MCF 10A (cell line): ENCODE measurements at regions not wholly inside any gene's neighbourhood (a gene's known extent, or its start where the extent isn't known, plus 50 kb on each side); places are given as distances from the start of the nearest gene placed in this dataset.

Experiments
- BruUV-seq: library from RNA; stranded (reverse); fragments of 400-500 nt; replicated peaks from 2 replicates; lab custom pipeline; 2021; lab: Mats Ljungman, UMichigan
- CTCF ChIA-PET: fragments of 300-600 bp; sonication (Branson Sonifier 250); formaldehyde crosslinking; extraction: SDS; loops from one replicate; lab custom pipeline; 2021; ENCODE audit warnings: antibody characterized with exemption, inconsistent platforms; lab: Yijun Ruan, JAX
- POLR2A ChIA-PET: fragments of 300-600, 350-650 bp; sonication (Branson Sonifier 250); formaldehyde crosslinking; extraction: SDS; loops from one replicate; lab custom pipeline; 2020; ENCODE audit warnings: antibody characterized with exemption, inconsistent platforms; lab: Yijun Ruan, JAX
- DNase-seq: peaks from one replicate; pipeline ENCODE4 v3.0.0-alpha.2; 2018; ENCODE audit not compliant: unreplicated experiment
- H3K27ac Mint-ChIP-seq: one replicate; pipeline ENCODE4 v1.8.0; 2022; ENCODE audit warnings: mild to moderate bottlenecking, low read depth, mixed read lengths; ENCODE audit not compliant: unreplicated experiment
- H3K27me3 Mint-ChIP-seq: one replicate; pipeline ENCODE4 v1.8.0; 2022; ENCODE audit warnings: mixed read lengths; ENCODE audit not compliant: insufficient read depth, unreplicated experiment
- H3K36me3 Mint-ChIP-seq: one replicate; pipeline ENCODE4 v1.8.0; 2022; ENCODE audit warnings: mild to moderate bottlenecking, moderate library complexity, mixed read lengths; ENCODE audit not compliant: insufficient read depth, unreplicated experiment
- H3K4me1 Mint-ChIP-seq: one replicate; pipeline ENCODE4 v1.8.0; 2022; ENCODE audit warnings: mixed read lengths; ENCODE audit not compliant: insufficient read depth, unreplicated experiment
- H3K4me3 Mint-ChIP-seq: one replicate; pipeline ENCODE4 v1.8.0; 2022; ENCODE audit warnings: mild to moderate bottlenecking, moderate library complexity, mixed read lengths; ENCODE audit not compliant: unreplicated experiment
- H3K9me3 Mint-ChIP-seq: one replicate; pipeline ENCODE4 v1.8.0; 2022; ENCODE audit warnings: mixed read lengths; ENCODE audit not compliant: unreplicated experiment
- CTCF ChIP-seq: fragments of 200-600 bp; IDR thresholded peaks from one replicate; pipeline ENCODE4 v1.8.0; 2022; ENCODE audit warnings: antibody characterized with exemption, mild to moderate bottlenecking; ENCODE audit not compliant: unreplicated experiment
- intact Hi-C: fragments of 100-400 bp; cut with micrococcal nuclease; formaldehyde crosslinking; loops from 2 replicates; pipeline ENCODE4 v1.14.1; 2022

- H3K36me3 Mint-ChIP-seq, result no peaks in the 10 kb centered on the region
- DNase-seq, result no peak
- no peaks in the 10 kb centered on the region for H3K27me3 Mint-ChIP-seq
- ChIA-PET POLR2A (no interaction called here), CTCF (interaction anchor here (0.6 to 1.6 kb wide), 3 partner anchors 108 to 452 kb away, joined by 3 read pairs; no protein-coding TSS in a partner anchor)
- no peak overlapping the region for H3K27ac Mint-ChIP-seq
- BruUV-seq, result no TSS peak
- TF ChIP-seq CTCF, result no peak
- H3K4me1 Mint-ChIP-seq, result peaks cover 5% of the 10 kb centered on the region
- H3K4me3 Mint-ChIP-seq, result no peak overlapping the region
- intact Hi-C loops, result no loop called here
- H3K9me3 Mint-ChIP-seq, result no peaks in the 10 kb centered on the region
These were observed 103.0 kb upstream of the STK39 start for GRCh38 chr2:168350380-168350779.

GRCh38 chr2:168353251-168353650, 102.8 kb upstream of the CERS6 start:
- BruUV-seq, result no TSS peak
- ChIA-PET CTCF (no interaction called here), POLR2A (no interaction called here)
- H3K9me3 Mint-ChIP-seq, result no peaks in the 10 kb centered on the region
- no peak for DNase-seq
- H3K4me3 Mint-ChIP-seq, result no peak overlapping the region
- no peaks in the 10 kb centered on the region for H3K27me3 Mint-ChIP-seq
- H3K4me1 Mint-ChIP-seq, result no peaks in the 10 kb centered on the region
- no peaks in the 10 kb centered on the region for H3K36me3 Mint-ChIP-seq
- intact Hi-C loops, result no loop called here
- H3K27ac Mint-ChIP-seq, result no peak overlapping the region
- no peak for TF ChIP-seq CTCF

GRCh38 chr2:168354499-168354898, 101.6 kb upstream of the CERS6 start:
- Mint-ChIP-seq H3K4me1 (no peaks in the 10 kb centered on the region), H3K27ac (no peak overlapping the region), H3K36me3 (no peaks in the 10 kb centered on the region), H3K9me3 (no peaks in the 10 kb centered on the region), H3K4me3 (no peak overlapping the region), H3K27me3 (no peaks in the 10 kb centered on the region)
- CTCF ChIA-PET, result no interaction called here
- no peak for TF ChIP-seq CTCF
- POLR2A ChIA-PET, result no interaction called here
- BruUV-seq, result no TSS peak
- intact Hi-C loops, result no loop called here
- DNase-seq, result no peak

- Mint-ChIP-seq H3K4me1 (no peaks in the 10 kb centered on the region), H3K9me3 (no peaks in the 10 kb centered on the region), H3K27me3 (no peaks in the 10 kb centered on the region), H3K4me3 (no peak overlapping the region), H3K27ac (no peak overlapping the region), H3K36me3 (no peaks in the 10 kb centered on the region)
- TF ChIP-seq CTCF, result no peak
- DNase-seq, result no peak
- no TSS peak for BruUV-seq
- intact Hi-C loops, result no loop called here
- ChIA-PET POLR2A (interaction anchor here (0.6 kb wide), 1 partner anchor 361 kb away, joined by 3 read pairs; no protein-coding TSS in a partner anchor), CTCF (no interaction called here)
These were observed 101.0 kb upstream of the CERS6 start for GRCh38 chr2:168355121-168355520.
